Stomach (tissue), 4 donors: ENCODE measurements at regions not wholly inside any gene's neighbourhood (a gene's known extent, or its start where the extent isn't known, plus 50 kb on each side); places are given as distances from the start of the nearest gene placed in this dataset.

ENCODE experiments used
- POLR2A ChIP-seq, 4 donors: fragments of 450-650 bp; IDR thresholded peaks; one replicate each; pipeline ENCODE4 v1.6.1; 2016; ENCODE audit warnings: antibody characterized with exemption in 4 of 4, control low read depth in 2 of 4, mild to moderate bottlenecking in 1 of 4, moderate library complexity in 1 of 4
- TF ChIP-seq, protein P1 (sequence below), 7 experiments: fragments of 450-650 bp in 4 of 7; fragments of 200-600 bp in 3 of 7; sonication (generic) in 3 of 7; IDR thresholded peaks; one replicate each; pipeline ENCODE4 v1.5.1; 2016 to 2019; ENCODE audit warnings: antibody characterized with exemption in 7 of 7, control low read depth in 2 of 7, mild to moderate bottlenecking in 1 of 7

DNA sequence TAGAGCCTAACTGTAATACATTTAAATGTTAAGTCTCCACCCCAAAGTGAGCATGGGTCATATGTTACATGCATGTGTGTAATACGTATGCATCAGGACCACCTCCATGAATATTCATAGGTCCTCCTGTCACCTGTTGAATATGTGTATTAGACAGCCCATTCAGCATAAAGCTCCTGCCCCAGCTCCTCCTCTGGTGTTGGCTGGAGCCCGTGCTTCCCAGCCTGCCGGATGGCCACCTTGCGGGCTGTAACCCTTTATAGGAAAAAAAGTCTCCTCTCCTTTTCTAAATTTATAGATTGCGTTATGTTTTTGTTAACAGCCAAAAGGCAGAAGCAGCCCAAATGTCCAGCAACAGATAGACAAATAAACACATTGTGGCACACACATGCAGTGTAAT, 299.5 kb downstream of the MED10 start:
- TF ChIP-seq, protein P1, sequence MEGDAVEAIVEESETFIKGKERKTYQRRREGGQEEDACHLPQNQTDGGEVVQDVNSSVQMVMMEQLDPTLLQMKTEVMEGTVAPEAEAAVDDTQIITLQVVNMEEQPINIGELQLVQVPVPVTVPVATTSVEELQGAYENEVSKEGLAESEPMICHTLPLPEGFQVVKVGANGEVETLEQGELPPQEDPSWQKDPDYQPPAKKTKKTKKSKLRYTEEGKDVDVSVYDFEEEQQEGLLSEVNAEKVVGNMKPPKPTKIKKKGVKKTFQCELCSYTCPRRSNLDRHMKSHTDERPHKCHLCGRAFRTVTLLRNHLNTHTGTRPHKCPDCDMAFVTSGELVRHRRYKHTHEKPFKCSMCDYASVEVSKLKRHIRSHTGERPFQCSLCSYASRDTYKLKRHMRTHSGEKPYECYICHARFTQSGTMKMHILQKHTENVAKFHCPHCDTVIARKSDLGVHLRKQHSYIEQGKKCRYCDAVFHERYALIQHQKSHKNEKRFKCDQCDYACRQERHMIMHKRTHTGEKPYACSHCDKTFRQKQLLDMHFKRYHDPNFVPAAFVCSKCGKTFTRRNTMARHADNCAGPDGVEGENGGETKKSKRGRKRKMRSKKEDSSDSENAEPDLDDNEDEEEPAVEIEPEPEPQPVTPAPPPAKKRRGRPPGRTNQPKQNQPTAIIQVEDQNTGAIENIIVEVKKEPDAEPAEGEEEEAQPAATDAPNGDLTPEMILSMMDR (IDR thresholded peaks at IDR 0.05): no peak
- no peak for TF ChIP-seq POLR2A (IDR thresholded peaks at IDR 0.05)
